Mesenchymal stem cell (in vitro differentiated cells and primary cell): ENCODE measurements at regions not wholly inside any gene's neighbourhood (a gene's known extent, or its start where the extent isn't known, plus 50 kb on each side); places are given as distances from the start of the nearest gene placed in this dataset.
"Not testable (repeated sequence)": the region's sequence is repeated elsewhere in the genome, so short reads cannot be mapped to it uniquely, and the experiment has no call there.

Experiments
- DNase-seq: peaks from one replicate; pipeline ENCODE4 v3.0.0-alpha.2; 2013
- H2AFZ ChIP-seq: one replicate; pipeline ENCODE4 v1.6.1; 2013; ENCODE audit warnings: low read depth, mild to moderate bottlenecking, control low read depth, inconsistent platforms, low read length, moderate library complexity
- H2AK5ac ChIP-seq: 2 replicates; pipeline ENCODE4 v1.6.1; 2013; ENCODE audit warnings: low read length, moderate library complexity, mild to moderate bottlenecking, inconsistent platforms; ENCODE audit not compliant: severe bottlenecking
- H2BK120ac ChIP-seq: one replicate; pipeline ENCODE4 v1.6.1; 2013; ENCODE audit warnings: low read depth, mild to moderate bottlenecking, inconsistent platforms, low read length, moderate library complexity
- H2BK12ac ChIP-seq, 2 experiments: one replicate each; pipeline ENCODE4 v1.6.1; 2013; ENCODE audit warnings: inconsistent platforms in 2 of 2, low read length in 2 of 2, mild to moderate bottlenecking in 2 of 2, moderate library complexity in 2 of 2, control low read depth in 1 of 2
- H2BK15ac ChIP-seq: one replicate; pipeline ENCODE4 v1.6.1; 2013; ENCODE audit warnings: mild to moderate bottlenecking, low read depth, inconsistent platforms; ENCODE audit not compliant: poor library complexity, severe bottlenecking
- H2BK5ac ChIP-seq: 2 replicates; pipeline ENCODE4 v1.6.1; 2013; ENCODE audit warnings: low read depth, mild to moderate bottlenecking, low read length, control low read depth, inconsistent platforms; ENCODE audit not compliant: poor library complexity, severe bottlenecking
- H3K14ac ChIP-seq, 2 experiments: one replicate each; pipeline ENCODE4 v1.6.1; 2013; ENCODE audit warnings: inconsistent platforms in 2 of 2, low read length in 2 of 2, control low read depth in 1 of 2, mild to moderate bottlenecking in 1 of 2, moderate library complexity in 1 of 2
- H3K18ac ChIP-seq, 2 experiments: one replicate each; pipeline ENCODE4 v1.6.1; 2013; ENCODE audit warnings: inconsistent platforms in 2 of 2, low read length in 2 of 2, control low read depth in 1 of 2, low read depth in 1 of 2, mild to moderate bottlenecking in 1 of 2
- H3K23ac ChIP-seq, 2 experiments: one replicate each; pipeline ENCODE4 v1.6.1; 2013; ENCODE audit warnings: inconsistent platforms in 2 of 2, low read length in 2 of 2, mild to moderate bottlenecking in 2 of 2, moderate library complexity in 2 of 2, control low read depth in 1 of 2
- H3K27ac ChIP-seq: 2 replicates; pipeline ENCODE4 v1.5.1; 2013; ENCODE audit warnings: mild to moderate bottlenecking, moderate library complexity, low read length, control low read depth, inconsistent platforms; ENCODE audit not compliant: poor library complexity, severe bottlenecking
- H3K27me3 ChIP-seq, 2 experiments: 2 replicates each; pipeline versions ENCODE4 v1.6.1 to v1.7.0; 2013; ENCODE audit warnings: low read length in 2 of 2, mild to moderate bottlenecking in 2 of 2, moderate library complexity in 2 of 2, control low read depth in 1 of 2, inconsistent platforms in 1 of 2; ENCODE audit not compliant: control insufficient read depth in 1 of 2, insufficient read depth in 1 of 2
- H3K36me3 ChIP-seq, 2 experiments: 2 replicates each; pipeline versions ENCODE4 v1.6.1 to v1.7.0; 2013; ENCODE audit warnings: low read length in 2 of 2, control low read depth in 1 of 2, inconsistent platforms in 1 of 2, low read depth in 1 of 2, mild to moderate bottlenecking in 1 of 2; ENCODE audit not compliant: insufficient read depth in 2 of 2, control insufficient read depth in 1 of 2
- H3K4ac ChIP-seq, 2 experiments: one replicate each; pipeline ENCODE4 v1.6.1; 2013; ENCODE audit warnings: inconsistent platforms in 2 of 2, low read length in 2 of 2, mild to moderate bottlenecking in 2 of 2, moderate library complexity in 2 of 2, control low read depth in 1 of 2, low read depth in 1 of 2
- H3K4me1 ChIP-seq: 2 replicates; pipeline ENCODE4 v1.6.1; 2013; ENCODE audit warnings: low read depth, low read length, control low read depth; ENCODE audit not compliant: control insufficient read depth, insufficient read depth
- H3K4me2 ChIP-seq: 2 replicates; pipeline ENCODE4 v1.6.1; 2013; ENCODE audit warnings: low read length, mild to moderate bottlenecking, inconsistent platforms; ENCODE audit not compliant: poor library complexity, severe bottlenecking
- H3K4me3 ChIP-seq, 2 experiments: 2 replicates each; pipeline versions ENCODE4 v1.5.1 to v1.7.0; 2013; ENCODE audit warnings: low read length in 2 of 2, mild to moderate bottlenecking in 2 of 2, control low read depth in 1 of 2, low read depth in 1 of 2; ENCODE audit not compliant: insufficient read depth in 1 of 2
- H3K79me1 ChIP-seq: replicated peaks from 2 replicates; pipeline ENCODE4 v1.6.1; 2013; ENCODE audit warnings: mild to moderate bottlenecking, control low read depth, low read length, inconsistent platforms; ENCODE audit not compliant: poor library complexity, severe bottlenecking
- H3K9ac ChIP-seq: 2 replicates; pipeline ENCODE4 v1.7.0; 2013; ENCODE audit warnings: mild to moderate bottlenecking, low read length, moderate library complexity
- H3K9me3 ChIP-seq: 2 replicates; pipeline ENCODE4 v1.7.0; 2013; ENCODE audit warnings: mild to moderate bottlenecking, low read length; ENCODE audit not compliant: control insufficient read depth
- H4K8ac ChIP-seq: one replicate; pipeline ENCODE4 v1.6.1; 2013; ENCODE audit warnings: inconsistent platforms, mild to moderate bottlenecking, low read length, moderate library complexity
- H4K91ac ChIP-seq: one replicate; pipeline ENCODE4 v1.6.1; 2013; ENCODE audit warnings: mild to moderate bottlenecking, low read length, inconsistent platforms
- WGBS: methylation state at CpG from one replicate; pipeline ENCODE4 v1.1.7; 2013; ENCODE audit warnings: mixed read lengths; 5-methylcytosine and 5-hydroxymethylcytosine counted together

- H3K4me3 ChIP-seq, H2BK15ac ChIP-seq, H4K8ac ChIP-seq, H3K4ac ChIP-seq, H3K9ac ChIP-seq, H3K79me1 ChIP-seq, H3K14ac ChIP-seq, H4K91ac ChIP-seq, H2BK12ac ChIP-seq, H3K36me3 ChIP-seq, H2BK5ac ChIP-seq, H3K4me1 ChIP-seq, H2BK120ac ChIP-seq, H3K9me3 ChIP-seq, H3K4me2 ChIP-seq, H3K18ac ChIP-seq, H2AK5ac ChIP-seq, H2AFZ ChIP-seq, DNase-seq, H3K23ac ChIP-seq, H3K27ac ChIP-seq: not testable (repeated sequence)
- WGBS = 86% methylated on average over 10 of the region's 18 CpGs
- peaks cover 0 to 13% of the 10 kb centered on the region in 2 experiments for H3K27me3 ChIP-seq
Observed at GRCh38 chr20:59490196-59491004, 113.9 kb upstream of the PHACTR3 start.

- H2BK5ac ChIP-seq = no peak overlapping the region
- H3K27ac ChIP-seq = no peak overlapping the region
- no peak overlapping the region for H2BK15ac ChIP-seq
- H4K91ac ChIP-seq = no peak overlapping the region
- H3K9me3 ChIP-seq = no peaks in the 10 kb centered on the region
- H2BK12ac ChIP-seq = no peak overlapping the region
- no peak overlapping the region for H4K8ac ChIP-seq
- WGBS = 88% methylated on average over 5 of the region's 6 CpGs
- no peak overlapping the region for H3K9ac ChIP-seq
- H3K18ac ChIP-seq = no peak overlapping the region
- H3K4me2 ChIP-seq = no peak overlapping the region
- H3K23ac ChIP-seq = no peak overlapping the region
- peaks cover 0 to 23% of the 10 kb centered on the region in 2 experiments for H3K27me3 ChIP-seq
- no peak overlapping the region for H3K4me3 ChIP-seq
- H3K36me3 ChIP-seq = no peaks in the 10 kb centered on the region
- H3K79me1 ChIP-seq = no peaks in the 10 kb centered on the region
- DNase-seq = no peak
- no peak overlapping the region for H2AFZ ChIP-seq
- H3K14ac ChIP-seq = no peak overlapping the region
- H3K4me1 ChIP-seq = no peaks in the 10 kb centered on the region
- no peak overlapping the region for H3K4ac ChIP-seq
- H2BK120ac ChIP-seq = no peak overlapping the region
- H2AK5ac ChIP-seq = no peak overlapping the region
Observed at GRCh38 chr20:59491884-59492283, 112.5 kb upstream of the PHACTR3 start.

GRCh38 chr20:59493926-59494325, 110.4 kb upstream of the PHACTR3 start:
- Histone ChIP-seq H2BK15ac (no peak overlapping the region), H2BK5ac (no peak overlapping the region), H3K79me1 (no peaks in the 10 kb centered on the region), H2BK12ac (no peak overlapping the region), H3K4me1 (no peaks in the 10 kb centered on the region), H3K14ac (no peak overlapping the region), H3K27me3 (peaks cover 0 to 30% of the 10 kb centered on the region in 2 experiments), H3K4me3 (no peak overlapping the region), H3K27ac (no peak overlapping the region), H3K9me3 (peaks cover 1% of the 10 kb centered on the region), H3K23ac (no peak overlapping the region), H3K4ac (no peak overlapping the region), H2AK5ac (no peak overlapping the region), H3K4me2 (no peak overlapping the region), H4K91ac (no peak overlapping the region), H3K36me3 (no peaks in the 10 kb centered on the region), H2BK120ac (no peak overlapping the region), H4K8ac (no peak overlapping the region), H2AFZ (no peak overlapping the region), H3K18ac (no peak overlapping the region), H3K9ac (no peak overlapping the region)
- no peak for DNase-seq
- 86% methylated on average over 5 of the region's 5 CpGs for WGBS

DNA sequence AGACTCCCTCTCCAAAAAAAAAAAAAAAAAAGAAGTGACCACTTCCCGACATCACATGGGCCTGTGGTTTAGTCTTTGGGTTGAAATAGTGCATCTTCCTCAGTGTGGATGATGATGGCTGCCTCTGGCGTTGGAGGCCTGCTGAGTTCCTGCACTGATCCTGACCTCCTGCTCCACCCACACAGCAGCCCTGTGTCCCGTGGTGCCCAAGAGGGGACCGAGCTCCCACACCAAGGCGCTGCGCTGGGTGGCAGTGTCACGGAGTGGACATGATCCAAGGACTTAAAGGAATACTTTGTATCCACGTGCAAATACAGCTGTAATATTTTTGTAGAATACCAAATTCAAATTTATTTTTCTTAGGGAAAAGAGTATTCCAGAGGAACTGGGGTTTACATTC, 109.2 kb upstream of the PHACTR3 start:
- Histone ChIP-seq H2AFZ (no peak overlapping the region), H3K18ac (no peak overlapping the region), H2BK15ac (no peak overlapping the region), H3K9ac (no peak overlapping the region), H3K9me3 (peaks cover 11% of the 10 kb centered on the region), H3K4me1 (no peaks in the 10 kb centered on the region), H3K27me3 (peaks cover 0 to 35% of the 10 kb centered on the region in 2 experiments), H3K4me2 (no peak overlapping the region), H3K79me1 (no peaks in the 10 kb centered on the region), H3K36me3 (no peaks in the 10 kb centered on the region), H2BK5ac (no peak overlapping the region), H2BK120ac (no peak overlapping the region), H4K91ac (no peak overlapping the region), H3K14ac (no peak overlapping the region), H4K8ac (no peak overlapping the region), H2BK12ac (no peak overlapping the region), H3K23ac (no peak overlapping the region), H3K4me3 (no peak overlapping the region), H3K4ac (no peak overlapping the region), H3K27ac (no peak overlapping the region), H2AK5ac (no peak overlapping the region)
- DNase-seq = no peak
- 80% methylated on average over 1 of the region's 8 CpGs for WGBS
